Mucosa of stomach (tissue), 1 donor: ENCODE measurements at regions not wholly inside any gene's neighbourhood (a gene's known extent, or its start where the extent isn't known, plus 50 kb on each side); places are given as distances from the start of the nearest gene placed in this dataset.

ENCODE experiments used
- H3K27me3 ChIP-seq: one replicate; pipeline ENCODE4 v1.7.0; 2013; ENCODE audit warnings: mild to moderate bottlenecking, low read length; ENCODE audit not compliant: control insufficient read depth, insufficient read depth
- H3K36me3 ChIP-seq: one replicate; pipeline ENCODE4 v1.7.0; 2013; ENCODE audit warnings: low read length; ENCODE audit not compliant: control insufficient read depth, insufficient read depth
- H3K4me1 ChIP-seq: one replicate; pipeline ENCODE4 v1.7.0; 2013; ENCODE audit warnings: mild to moderate bottlenecking, low read length; ENCODE audit not compliant: control insufficient read depth, insufficient read depth
- H3K4me3 ChIP-seq: one replicate; pipeline ENCODE4 v1.7.0; 2013; ENCODE audit warnings: low read length
- H3K9ac ChIP-seq: one replicate; pipeline ENCODE4 v1.7.0; 2013; ENCODE audit warnings: mild to moderate bottlenecking, low read length, moderate library complexity
- H3K9me3 ChIP-seq: one replicate; pipeline ENCODE4 v1.7.0; 2013; ENCODE audit warnings: mild to moderate bottlenecking, low read length, moderate library complexity; ENCODE audit not compliant: control insufficient read depth
- donor health status: Pancreatic carcinoma.

- H3K4me1 ChIP-seq: no peaks in the 10 kb centered on the region
- H3K9ac ChIP-seq: no peak overlapping the region
- H3K27me3 ChIP-seq: no peaks in the 10 kb centered on the region
- no peaks in the 10 kb centered on the region for H3K9me3 ChIP-seq
- no peaks in the 10 kb centered on the region for H3K36me3 ChIP-seq
- no peak overlapping the region for H3K4me3 ChIP-seq
Measured at GRCh38 chr4:179871726-179872125, 2371.5 kb upstream of the TENM3 start.

GRCh38 chr4:179872755-179873154 lies 2370.4 kb upstream of the TENM3 start:
- no peak overlapping the region for H3K4me3 ChIP-seq
- H3K9ac ChIP-seq: no peak overlapping the region
- no peaks in the 10 kb centered on the region for H3K36me3 ChIP-seq
- H3K9me3 ChIP-seq: no peaks in the 10 kb centered on the region
- no peaks in the 10 kb centered on the region for H3K4me1 ChIP-seq
- no peaks in the 10 kb centered on the region for H3K27me3 ChIP-seq

GRCh38 chr4:179880756-179881155 lies 2362.4 kb upstream of the TENM3 start:
- H3K36me3 ChIP-seq: no peaks in the 10 kb centered on the region
- no peaks in the 10 kb centered on the region for H3K4me1 ChIP-seq
- H3K9me3 ChIP-seq: no peaks in the 10 kb centered on the region
- H3K4me3 ChIP-seq: no peak overlapping the region
- H3K9ac ChIP-seq: no peak overlapping the region
- H3K27me3 ChIP-seq: no peaks in the 10 kb centered on the region

- Histone ChIP-seq H3K36me3 (no peaks in the 10 kb centered on the region), H3K9me3 (no peaks in the 10 kb centered on the region), H3K27me3 (no peaks in the 10 kb centered on the region), H3K4me1 (no peaks in the 10 kb centered on the region), H3K4me3 (no peak overlapping the region), H3K9ac (no peak overlapping the region)
Measured at GRCh38 chr4:179894066-179894778, 2349.0 kb upstream of the TENM3 start.

GRCh38 chr4:179919587-179919986 lies 2323.6 kb upstream of the TENM3 start:
- Histone ChIP-seq H3K27me3 (no peaks in the 10 kb centered on the region), H3K9me3 (no peaks in the 10 kb centered on the region), H3K36me3 (no peaks in the 10 kb centered on the region), H3K4me1 (no peaks in the 10 kb centered on the region), H3K9ac (no peak overlapping the region), H3K4me3 (no peak overlapping the region)

GRCh38 chr4:179927473-179927872 lies 2315.7 kb upstream of the TENM3 start:
- Histone ChIP-seq H3K36me3 (no peaks in the 10 kb centered on the region), H3K9ac (no peak overlapping the region), H3K4me3 (no peak overlapping the region), H3K9me3 (no peaks in the 10 kb centered on the region), H3K27me3 (no peaks in the 10 kb centered on the region), H3K4me1 (no peaks in the 10 kb centered on the region)

- H3K4me1 ChIP-seq: no peaks in the 10 kb centered on the region
- no peaks in the 10 kb centered on the region for H3K9me3 ChIP-seq
- no peak overlapping the region for H3K9ac ChIP-seq
- H3K4me3 ChIP-seq: no peak overlapping the region
- H3K27me3 ChIP-seq: no peaks in the 10 kb centered on the region
- no peaks in the 10 kb centered on the region for H3K36me3 ChIP-seq
Measured at GRCh38 chr4:179941911-179942310, 2301.3 kb upstream of the TENM3 start.

GRCh38 chr4:179976777-179977176 lies 2266.4 kb upstream of the TENM3 start:
- no peak overlapping the region for H3K4me3 ChIP-seq
- no peaks in the 10 kb centered on the region for H3K27me3 ChIP-seq
- no peak overlapping the region for H3K9ac ChIP-seq
- H3K36me3 ChIP-seq: no peaks in the 10 kb centered on the region
- no peaks in the 10 kb centered on the region for H3K4me1 ChIP-seq
- H3K9me3 ChIP-seq: no peaks in the 10 kb centered on the region

- Histone ChIP-seq H3K4me1 (no peaks in the 10 kb centered on the region), H3K27me3 (no peaks in the 10 kb centered on the region), H3K9me3 (no peaks in the 10 kb centered on the region), H3K4me3 (no peak overlapping the region), H3K9ac (no peak overlapping the region), H3K36me3 (no peaks in the 10 kb centered on the region)
Measured at GRCh38 chr4:179977378-179977777, 2265.8 kb upstream of the TENM3 start.

- H3K4me3 ChIP-seq: no peak overlapping the region
Measured at GRCh38 chr4:179981161-179981560, 2262.0 kb upstream of the TENM3 start.

GRCh38 chr4:179989975-179990374 lies 2253.2 kb upstream of the TENM3 start:
- H3K4me1 ChIP-seq: no peaks in the 10 kb centered on the region
- no peak overlapping the region for H3K4me3 ChIP-seq
- no peaks in the 10 kb centered on the region for H3K9me3 ChIP-seq
- no peaks in the 10 kb centered on the region for H3K27me3 ChIP-seq
- H3K9ac ChIP-seq: no peak overlapping the region
- H3K36me3 ChIP-seq: no peaks in the 10 kb centered on the region

More at GRCh38 chr4:179981161-179981560, 2262.0 kb upstream of the TENM3 start:
- no peaks in the 10 kb centered on the region for H3K27me3 ChIP-seq
- H3K9me3 ChIP-seq: no peaks in the 10 kb centered on the region
- no peak overlapping the region for H3K9ac ChIP-seq
- H3K36me3 ChIP-seq: no peaks in the 10 kb centered on the region
- H3K4me1 ChIP-seq: no peaks in the 10 kb centered on the region

- H3K36me3 ChIP-seq: no peaks in the 10 kb centered on the region
- H3K9ac ChIP-seq: no peak overlapping the region
- no peaks in the 10 kb centered on the region for H3K27me3 ChIP-seq
- no peak overlapping the region for H3K4me3 ChIP-seq
- no peaks in the 10 kb centered on the region for H3K4me1 ChIP-seq
- no peaks in the 10 kb centered on the region for H3K9me3 ChIP-seq
Measured at GRCh38 chr4:180009316-180009715, 2233.9 kb upstream of the TENM3 start.

GRCh38 chr4:180028682-180029081 lies 2214.5 kb upstream of the TENM3 start:
- Histone ChIP-seq H3K4me1 (no peaks in the 10 kb centered on the region), H3K9ac (no peak overlapping the region), H3K9me3 (no peaks in the 10 kb centered on the region), H3K36me3 (no peaks in the 10 kb centered on the region), H3K4me3 (no peak overlapping the region), H3K27me3 (no peaks in the 10 kb centered on the region)
